HEK293 (cell line): ENCODE measurements at regions not wholly inside any gene's neighbourhood (a gene's known extent, or its start where the extent isn't known, plus 50 kb on each side); places are given as distances from the start of the nearest gene placed in this dataset.

ENCODE experiments used
- GLI4 ChIP-seq: fragments of 450-650 bp; formaldehyde crosslinking; IDR thresholded peaks from 2 replicates; pipeline ENCODE4 v1.5.1; 2016; ENCODE audit warnings: missing biosample characterization, missing genetic modification characterization
- HOXD13 ChIP-seq: sonication (generic); formaldehyde crosslinking; IDR thresholded peaks from 2 replicates; pipeline ENCODE4 v1.8.0; 2022; ENCODE audit warnings: missing genetic modification reagents, borderline replicate concordance
- PBX3 ChIP-seq: sonication (generic); formaldehyde crosslinking; IDR thresholded peaks from 2 replicates; pipeline ENCODE4 v1.8.1; 2022; ENCODE audit warnings: mild to moderate bottlenecking, moderate library complexity, missing genetic modification reagents
- ZBTB1 ChIP-seq: fragments of 450-650 bp; formaldehyde crosslinking; IDR thresholded peaks from 2 replicates; pipeline ENCODE4 v1.5.1; 2016; ENCODE audit warnings: missing biosample characterization, missing genetic modification characterization
- ZNF302 ChIP-seq: fragments of 450-650 bp; formaldehyde crosslinking; IDR thresholded peaks from 2 replicates; pipeline ENCODE4 v1.5.1; 2016; ENCODE audit warnings: missing biosample characterization, missing genetic modification characterization, low read depth
- ZNF580 ChIP-seq: fragments of 450-650 bp; formaldehyde crosslinking; IDR thresholded peaks from 2 replicates; pipeline ENCODE4 v1.5.1; 2016; ENCODE audit warnings: missing biosample characterization, missing genetic modification characterization
- ZNF623 ChIP-seq: fragments of 450-650 bp; formaldehyde crosslinking; IDR thresholded peaks from 2 replicates; pipeline ENCODE4 v1.5.1; 2016; ENCODE audit warnings: missing biosample characterization, missing genetic modification characterization
- ZNF707 ChIP-seq: fragments of 450-650 bp; formaldehyde crosslinking; IDR thresholded peaks from 2 replicates; pipeline ENCODE4 v1.5.1; 2016; ENCODE audit warnings: missing biosample characterization, missing genetic modification characterization
- ZNF747 ChIP-seq: fragments of 450-650 bp; formaldehyde crosslinking; IDR thresholded peaks from 2 replicates; pipeline ENCODE4 v1.5.1; 2016; ENCODE audit warnings: missing biosample characterization, missing genetic modification characterization
- ZSCAN18 ChIP-seq: fragments of 450-650 bp; formaldehyde crosslinking; IDR thresholded peaks from 2 replicates; pipeline ENCODE4 v1.5.1; 2016; ENCODE audit warnings: missing biosample characterization, missing genetic modification characterization
- TF ChIP-seq, protein P1 (sequence below): fragments of 450-650 bp; formaldehyde crosslinking; IDR thresholded peaks from 2 replicates; pipeline ENCODE4 v1.5.1; 2016; ENCODE audit warnings: missing biosample characterization, missing genetic modification characterization
- TF ChIP-seq, protein P2 (sequence below): fragments of 450-650 bp; formaldehyde crosslinking; IDR thresholded peaks from 2 replicates; pipeline ENCODE4 v1.5.1; 2016; ENCODE audit warnings: missing biosample characterization, missing genetic modification characterization
- TF ChIP-seq, protein P3 (sequence below): fragments of 450-650 bp; formaldehyde crosslinking; IDR thresholded peaks from 2 replicates; pipeline ENCODE4 v1.5.1; 2016; ENCODE audit warnings: missing biosample characterization, missing genetic modification characterization
- TF ChIP-seq, protein P4 (sequence below): fragments of 450-650 bp; formaldehyde crosslinking; IDR thresholded peaks from 2 replicates; pipeline ENCODE4 v1.5.1; 2016; ENCODE audit warnings: missing biosample characterization, missing genetic modification characterization, low read depth

DNA sequence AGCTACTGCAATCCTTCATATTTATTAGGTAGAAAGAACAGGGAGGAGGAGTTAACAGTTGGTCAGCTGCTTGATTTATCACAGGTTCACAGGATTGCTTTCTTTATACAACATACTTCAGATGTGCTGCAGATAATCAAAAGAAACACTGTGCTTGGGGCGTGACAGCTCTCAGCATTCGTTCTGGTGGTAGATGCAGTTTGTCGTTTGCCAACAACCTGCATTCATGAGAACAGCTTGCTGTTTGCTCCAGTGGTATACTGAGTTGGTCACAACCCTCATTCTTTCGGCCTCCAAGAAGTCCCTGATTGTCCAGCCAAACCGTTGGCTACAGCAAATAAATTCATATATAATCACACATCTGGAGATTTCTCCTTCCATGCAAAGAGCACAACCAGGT, 120.5 kb downstream of the ZNF280B start:
- no peak for TF ChIP-seq ZNF580 (tag by site-specific recombination)
- TF ChIP-seq ZNF707, result no peak
- TF ChIP-seq, protein P1, sequence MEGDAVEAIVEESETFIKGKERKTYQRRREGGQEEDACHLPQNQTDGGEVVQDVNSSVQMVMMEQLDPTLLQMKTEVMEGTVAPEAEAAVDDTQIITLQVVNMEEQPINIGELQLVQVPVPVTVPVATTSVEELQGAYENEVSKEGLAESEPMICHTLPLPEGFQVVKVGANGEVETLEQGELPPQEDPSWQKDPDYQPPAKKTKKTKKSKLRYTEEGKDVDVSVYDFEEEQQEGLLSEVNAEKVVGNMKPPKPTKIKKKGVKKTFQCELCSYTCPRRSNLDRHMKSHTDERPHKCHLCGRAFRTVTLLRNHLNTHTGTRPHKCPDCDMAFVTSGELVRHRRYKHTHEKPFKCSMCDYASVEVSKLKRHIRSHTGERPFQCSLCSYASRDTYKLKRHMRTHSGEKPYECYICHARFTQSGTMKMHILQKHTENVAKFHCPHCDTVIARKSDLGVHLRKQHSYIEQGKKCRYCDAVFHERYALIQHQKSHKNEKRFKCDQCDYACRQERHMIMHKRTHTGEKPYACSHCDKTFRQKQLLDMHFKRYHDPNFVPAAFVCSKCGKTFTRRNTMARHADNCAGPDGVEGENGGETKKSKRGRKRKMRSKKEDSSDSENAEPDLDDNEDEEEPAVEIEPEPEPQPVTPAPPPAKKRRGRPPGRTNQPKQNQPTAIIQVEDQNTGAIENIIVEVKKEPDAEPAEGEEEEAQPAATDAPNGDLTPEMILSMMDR (tag by site-specific recombination), result no peak
- no peak for TF ChIP-seq HOXD13 (CRISPR knock-in tag)
- TF ChIP-seq ZNF623, result no peak
- TF ChIP-seq, protein P2, sequence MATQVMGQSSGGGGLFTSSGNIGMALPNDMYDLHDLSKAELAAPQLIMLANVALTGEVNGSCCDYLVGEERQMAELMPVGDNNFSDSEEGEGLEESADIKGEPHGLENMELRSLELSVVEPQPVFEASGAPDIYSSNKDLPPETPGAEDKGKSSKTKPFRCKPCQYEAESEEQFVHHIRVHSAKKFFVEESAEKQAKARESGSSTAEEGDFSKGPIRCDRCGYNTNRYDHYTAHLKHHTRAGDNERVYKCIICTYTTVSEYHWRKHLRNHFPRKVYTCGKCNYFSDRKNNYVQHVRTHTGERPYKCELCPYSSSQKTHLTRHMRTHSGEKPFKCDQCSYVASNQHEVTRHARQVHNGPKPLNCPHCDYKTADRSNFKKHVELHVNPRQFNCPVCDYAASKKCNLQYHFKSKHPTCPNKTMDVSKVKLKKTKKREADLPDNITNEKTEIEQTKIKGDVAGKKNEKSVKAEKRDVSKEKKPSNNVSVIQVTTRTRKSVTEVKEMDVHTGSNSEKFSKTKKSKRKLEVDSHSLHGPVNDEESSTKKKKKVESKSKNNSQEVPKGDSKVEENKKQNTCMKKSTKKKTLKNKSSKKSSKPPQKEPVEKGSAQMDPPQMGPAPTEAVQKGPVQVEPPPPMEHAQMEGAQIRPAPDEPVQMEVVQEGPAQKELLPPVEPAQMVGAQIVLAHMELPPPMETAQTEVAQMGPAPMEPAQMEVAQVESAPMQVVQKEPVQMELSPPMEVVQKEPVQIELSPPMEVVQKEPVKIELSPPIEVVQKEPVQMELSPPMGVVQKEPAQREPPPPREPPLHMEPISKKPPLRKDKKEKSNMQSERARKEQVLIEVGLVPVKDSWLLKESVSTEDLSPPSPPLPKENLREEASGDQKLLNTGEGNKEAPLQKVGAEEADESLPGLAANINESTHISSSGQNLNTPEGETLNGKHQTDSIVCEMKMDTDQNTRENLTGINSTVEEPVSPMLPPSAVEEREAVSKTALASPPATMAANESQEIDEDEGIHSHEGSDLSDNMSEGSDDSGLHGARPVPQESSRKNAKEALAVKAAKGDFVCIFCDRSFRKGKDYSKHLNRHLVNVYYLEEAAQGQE, result no peak
- TF ChIP-seq PBX3, result no peak
- no peak for TF ChIP-seq ZBTB1
- TF ChIP-seq, protein P3, sequence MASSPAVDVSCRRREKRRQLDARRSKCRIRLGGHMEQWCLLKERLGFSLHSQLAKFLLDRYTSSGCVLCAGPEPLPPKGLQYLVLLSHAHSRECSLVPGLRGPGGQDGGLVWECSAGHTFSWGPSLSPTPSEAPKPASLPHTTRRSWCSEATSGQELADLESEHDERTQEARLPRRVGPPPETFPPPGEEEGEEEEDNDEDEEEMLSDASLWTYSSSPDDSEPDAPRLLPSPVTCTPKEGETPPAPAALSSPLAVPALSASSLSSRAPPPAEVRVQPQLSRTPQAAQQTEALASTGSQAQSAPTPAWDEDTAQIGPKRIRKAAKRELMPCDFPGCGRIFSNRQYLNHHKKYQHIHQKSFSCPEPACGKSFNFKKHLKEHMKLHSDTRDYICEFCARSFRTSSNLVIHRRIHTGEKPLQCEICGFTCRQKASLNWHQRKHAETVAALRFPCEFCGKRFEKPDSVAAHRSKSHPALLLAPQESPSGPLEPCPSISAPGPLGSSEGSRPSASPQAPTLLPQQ (tag by site-specific recombination), result no peak
- TF ChIP-seq ZNF302 (tag by site-specific recombination), result no peak
- TF ChIP-seq, protein P4, sequence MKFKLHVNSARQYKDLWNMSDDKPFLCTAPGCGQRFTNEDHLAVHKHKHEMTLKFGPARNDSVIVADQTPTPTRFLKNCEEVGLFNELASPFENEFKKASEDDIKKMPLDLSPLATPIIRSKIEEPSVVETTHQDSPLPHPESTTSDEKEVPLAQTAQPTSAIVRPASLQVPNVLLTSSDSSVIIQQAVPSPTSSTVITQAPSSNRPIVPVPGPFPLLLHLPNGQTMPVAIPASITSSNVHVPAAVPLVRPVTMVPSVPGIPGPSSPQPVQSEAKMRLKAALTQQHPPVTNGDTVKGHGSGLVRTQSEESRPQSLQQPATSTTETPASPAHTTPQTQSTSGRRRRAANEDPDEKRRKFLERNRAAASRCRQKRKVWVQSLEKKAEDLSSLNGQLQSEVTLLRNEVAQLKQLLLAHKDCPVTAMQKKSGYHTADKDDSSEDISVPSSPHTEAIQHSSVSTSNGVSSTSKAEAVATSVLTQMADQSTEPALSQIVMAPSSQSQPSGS (tag by site-specific recombination), result no peak
- TF ChIP-seq ZSCAN18, result no peak
- no peak for TF ChIP-seq ZNF747 (tag by site-specific recombination)
- TF ChIP-seq GLI4, result no peak
